ENCODE measurements at regions not wholly inside any gene's neighbourhood (a gene's known extent, or its start where the extent isn't known, plus 50 kb on each side); places are given as distances from the start of the nearest gene placed in this dataset.

GRCh38 chr4:136465691-136466090, 1066.6 kb downstream of the PCDH18 start:
- POLR2A ChIA-PET (ENCODE audit: unreplicated experiment): no interaction called here
- Histone ChIP-seq H3K23ac (ENCODE audit: low read depth, low read length) (no peak overlapping the region), H3K9ac (ENCODE audit: low read depth, low read length) (no peak overlapping the region), H2AK5ac (ENCODE audit: low read depth, low read length) (no peak overlapping the region), H2BK120ac (ENCODE audit: low read depth, low read length) (no peak overlapping the region), H2BK20ac (ENCODE audit: low read depth, low read length) (no peak overlapping the region), H4K8ac (ENCODE audit: low read depth in 2 of 2, low read length in 2 of 2) (no peak overlapping the region), H3K9me3 (ENCODE audit: control insufficient read depth, insufficient read depth, low read length) (no peaks in the 10 kb centered on the region), H3K4me1 (ENCODE audit: control insufficient read depth, insufficient read depth, low read length) (no peaks in the 10 kb centered on the region), H3K79me1 (ENCODE audit: low read depth in 1 of 2, low read length in 2 of 2) (no peaks in the 10 kb centered on the region), H3K27me3 (ENCODE audit: control insufficient read depth, insufficient read depth, low read length) (no peaks in the 10 kb centered on the region), H3K14ac (replicated peaks; ENCODE audit: low read depth, low read length) (no peak overlapping the region), H3K4me2 (ENCODE audit: low read depth, low read length) (no peak overlapping the region), H2AK9ac (replicated peaks; ENCODE audit: low read depth, low read length, poor library complexity) (no peak overlapping the region), H3K18ac (ENCODE audit: low read depth, low read length) (no peak overlapping the region), H4K20me1 (ENCODE audit: insufficient read depth, low read length) (no peaks in the 10 kb centered on the region), H2BK15ac (ENCODE audit: low read depth, low read length) (no peak overlapping the region), H2AFZ (replicated peaks; ENCODE audit: low read length, poor library complexity) (no peak overlapping the region), H3K4me3 (ENCODE audit: insufficient read depth, low read depth, low read length) (no peak overlapping the region), H4K91ac (ENCODE audit: insufficient read depth, low read depth, low read length) (no peak overlapping the region), H3K9me1 (ENCODE audit: insufficient read depth, low read length) (no peaks in the 10 kb centered on the region), H2BK5ac (ENCODE audit: low read depth, low read length, poor library complexity, severe bottlenecking) (no peak overlapping the region), H3K36me3 (ENCODE audit: control insufficient read depth, insufficient read depth, low read length) (no peaks in the 10 kb centered on the region), H4K5ac (ENCODE audit: low read depth, low read length) (no peak overlapping the region), H3K27ac (ENCODE audit: insufficient read depth, low read length) (no peak overlapping the region), H3K56ac (ENCODE audit: extremely low read depth, insufficient read depth, low read length) (no peak overlapping the region), H3K4ac (ENCODE audit: low read depth, low read length) (no peak overlapping the region)
- WGBS, 2 experiments (ENCODE audit: extremely low coverage in 2 of 2, insufficient read length in 1 of 2): no CpG with 5 or more reads among the region's 1 CpG
- no peak for ATAC-seq (ENCODE audit: low read depth)
- no peak for TF ChIP-seq CTCF (conservative IDR thresholded peaks at IDR 0.05; ENCODE audit: low read depth, low read length)
- TF ChIP-seq RFX5 (IDR thresholded peaks at IDR 0.05; ENCODE audit: low read depth, low read length): no peak
- no peak for TF ChIP-seq NFE2L2 (IDR thresholded peaks at IDR 0.05; ENCODE audit: low read depth, low read length)
- no peak for TF ChIP-seq MXI1 (IDR thresholded peaks at IDR 0.05; ENCODE audit: borderline replicate concordance, low read depth, low read length)
- no peak for TF ChIP-seq MAZ (IDR thresholded peaks at IDR 0.05; ENCODE audit: borderline replicate concordance, low read depth, low read length)
- no peak for TF ChIP-seq RCOR1 (IDR thresholded peaks at IDR 0.05; ENCODE audit: insufficient replicate concordance, low read length)
- no peak for TF ChIP-seq ELK1 (IDR thresholded peaks at IDR 0.05; ENCODE audit: borderline replicate concordance, low read depth, low read length)
- TF ChIP-seq BHLHE40 (IDR thresholded peaks at IDR 0.05; ENCODE audit: low read depth, low read length): no peak
- no peak for TF ChIP-seq RAD21 (IDR thresholded peaks at IDR 0.05; ENCODE audit: low read length)
- no peak for TF ChIP-seq USF2 (IDR thresholded peaks at IDR 0.05; ENCODE audit: low read depth, low read length)
- no peak for TF ChIP-seq MAFK (IDR thresholded peaks at IDR 0.05; ENCODE audit: low read depth, low read length)
- TF ChIP-seq POLR2A (IDR thresholded peaks at IDR 0.05; ENCODE audit: low read depth, low read length): no peak
- no peak for TF ChIP-seq FOS (IDR thresholded peaks at IDR 0.05; ENCODE audit: low read depth, low read length)
- TF ChIP-seq SMC3 (IDR thresholded peaks at IDR 0.05; ENCODE audit: low read depth, low read length): no peak
- TF ChIP-seq CHD1 (IDR thresholded peaks at IDR 0.05; ENCODE audit: low read depth, low read length): no peak
- no peak for TF ChIP-seq CEBPB (IDR thresholded peaks at IDR 0.05; ENCODE audit: low read depth, low read length)
- intact Hi-C loops (cut with micrococcal nuclease): no loop called here
- DNase-seq: no peak
- in situ Hi-C loops (cut with MboI; ENCODE audit: low sequenced_read_pairs): no loop called here
- dilution Hi-C loops (cut with HindIII; ENCODE audit: low sequenced_read_pairs, unreplicated experiment): no loop called here
- CTCF ChIA-PET: no interaction called here
- no TSS peak for BruUV-seq (replicated peaks)

All from IMR-90 (cell line).